NCI-H510A (cell line): ENCODE measurements at regions not wholly inside any gene's neighbourhood (a gene's known extent, or its start where the extent isn't known, plus 50 kb on each side); places are given as distances from the start of the nearest gene placed in this dataset.

Source experiments
- DNase-seq: peaks from one replicate; lab custom pipeline; 2025; lab: John Stamatoyannopoulos, UW

DNA sequence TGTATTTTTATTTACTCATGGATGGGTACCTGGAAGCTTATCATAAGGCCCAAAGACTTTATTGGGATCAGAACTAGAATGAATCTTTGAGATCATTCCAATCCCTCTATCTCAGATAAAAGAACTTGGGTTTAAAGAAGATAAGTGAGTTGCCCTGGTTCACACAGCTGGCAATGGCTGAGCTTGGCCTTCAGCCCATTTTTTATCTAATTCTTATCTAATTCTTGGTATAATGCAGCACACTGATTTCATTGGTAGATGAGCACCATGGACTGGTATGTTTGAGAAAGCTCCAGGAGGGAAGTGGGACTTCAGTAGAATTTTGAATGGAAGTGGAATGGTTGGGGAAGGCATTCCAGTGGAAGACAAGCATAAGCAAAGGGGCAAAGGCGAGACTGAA lies 558.9 kb downstream of the REEP3 start:
- DNase-seq = no peak

GRCh38 chr10:64081947-64082482 lies 560.8 kb downstream of the REEP3 start:
- no peak for DNase-seq

DNA sequence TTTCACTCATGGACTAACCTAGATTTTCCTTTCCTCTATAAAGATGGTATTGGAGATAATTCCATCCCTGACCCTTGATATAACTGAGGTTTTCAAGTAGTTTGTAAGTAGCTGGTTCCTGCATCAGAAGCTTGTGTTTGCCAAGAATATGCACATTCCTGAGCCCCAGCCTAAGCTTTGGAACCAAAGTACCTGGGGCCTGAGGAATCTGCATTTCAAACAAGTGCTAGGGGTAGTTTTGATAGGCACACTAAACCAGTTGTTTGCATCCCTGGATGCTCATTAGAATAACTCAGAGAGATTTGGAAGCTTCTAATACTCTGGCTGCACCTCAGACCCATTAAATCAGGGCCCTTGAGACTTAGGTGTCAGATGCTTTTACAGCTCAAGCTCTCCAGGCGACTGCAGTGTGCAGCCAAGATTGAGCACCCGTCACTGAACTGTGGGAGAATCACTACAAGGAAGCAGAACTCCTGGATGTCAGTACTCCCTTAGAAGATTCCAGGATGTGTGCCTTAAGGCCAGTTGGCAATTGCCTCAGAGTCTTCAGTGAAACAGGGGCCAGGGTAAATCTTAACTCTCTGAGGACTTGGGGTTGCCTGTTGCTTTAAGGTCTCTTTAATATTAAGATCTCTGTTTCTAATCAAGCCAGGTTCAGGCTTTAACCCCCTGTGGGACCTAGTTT lies 565.0 kb downstream of the REEP3 start:
- no peak for DNase-seq

GRCh38 chr10:64089648-64090047 lies 568.4 kb downstream of the REEP3 start:
- DNase-seq = no peak

- no peak for DNase-seq
Observed at GRCh38 chr10:64090865-64091264, 569.7 kb downstream of the REEP3 start.

DNA sequence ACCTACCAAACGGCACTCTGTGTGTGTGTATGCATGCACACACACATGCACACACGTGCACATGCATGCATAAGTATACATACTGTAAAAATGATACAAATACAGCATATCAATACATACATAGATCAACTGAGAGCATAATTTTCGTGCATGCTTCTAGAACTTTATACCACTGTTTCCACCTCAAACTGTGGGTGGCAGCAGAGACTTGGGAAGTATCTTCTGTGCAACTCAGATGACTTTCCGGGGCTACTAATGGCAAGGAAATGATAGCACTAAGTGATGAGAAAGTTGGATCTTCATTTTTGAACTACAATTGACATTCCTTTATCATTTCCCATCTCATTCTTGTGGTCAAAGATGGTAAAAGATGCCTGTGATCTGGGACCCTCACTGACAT lies 570.7 kb downstream of the REEP3 start:
- DNase-seq = no peak

GRCh38 chr10:64093304-64093703 lies 572.1 kb downstream of the REEP3 start:
- DNase-seq = no peak

DNA sequence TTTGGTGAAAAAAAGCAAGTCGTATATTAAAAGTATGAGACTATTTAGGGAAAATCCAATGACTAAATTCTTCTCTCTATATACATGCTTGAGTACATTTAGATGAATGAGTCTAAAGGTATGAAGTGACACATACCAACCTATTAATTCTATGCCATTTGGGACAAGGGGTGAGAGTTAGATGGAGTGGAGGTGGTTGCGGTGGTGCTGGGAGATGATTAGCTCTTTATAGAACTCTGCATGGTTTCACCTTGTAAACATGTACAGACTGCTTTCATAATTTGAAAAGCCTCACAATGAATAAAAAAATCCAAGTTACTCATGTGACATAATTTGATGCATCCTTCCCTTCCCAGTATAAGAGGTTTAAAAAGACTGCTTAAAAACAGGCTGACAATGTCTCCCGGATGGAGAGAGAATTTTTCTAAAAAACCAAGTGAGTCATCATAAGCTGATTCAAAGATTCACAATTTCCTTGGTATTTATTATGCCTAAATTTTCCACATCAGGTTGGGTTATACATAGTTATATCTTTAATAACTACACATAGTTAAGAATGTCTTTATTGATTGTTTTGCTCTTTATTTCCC lies 572.8 kb downstream of the REEP3 start:
- no peak for DNase-seq

- no peak for DNase-seq
Observed at GRCh38 chr10:64096941-64097340, 575.7 kb downstream of the REEP3 start.

GRCh38 chr10:64097391-64098122 lies 576.4 kb downstream of the REEP3 start:
- DNase-seq = no peak

DNA sequence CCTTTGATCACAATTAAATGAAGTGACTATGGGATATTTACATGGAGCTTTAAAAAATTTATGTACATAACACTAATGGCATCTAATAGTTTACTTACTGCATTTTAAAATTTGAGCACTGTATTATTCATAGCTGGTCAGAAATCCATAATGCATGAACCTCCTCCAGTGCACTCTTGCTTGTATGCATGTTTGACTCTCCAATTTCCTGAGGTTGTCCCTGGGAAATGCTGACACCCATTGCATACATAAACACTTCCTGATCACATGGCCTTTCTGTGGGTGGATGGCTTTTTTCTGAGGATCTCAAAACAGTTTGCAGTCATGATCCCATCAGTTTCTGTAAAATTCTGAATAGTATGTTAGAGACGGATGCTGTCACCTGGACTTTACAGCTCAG lies 577.8 kb downstream of the REEP3 start:
- no peak for DNase-seq

DNA sequence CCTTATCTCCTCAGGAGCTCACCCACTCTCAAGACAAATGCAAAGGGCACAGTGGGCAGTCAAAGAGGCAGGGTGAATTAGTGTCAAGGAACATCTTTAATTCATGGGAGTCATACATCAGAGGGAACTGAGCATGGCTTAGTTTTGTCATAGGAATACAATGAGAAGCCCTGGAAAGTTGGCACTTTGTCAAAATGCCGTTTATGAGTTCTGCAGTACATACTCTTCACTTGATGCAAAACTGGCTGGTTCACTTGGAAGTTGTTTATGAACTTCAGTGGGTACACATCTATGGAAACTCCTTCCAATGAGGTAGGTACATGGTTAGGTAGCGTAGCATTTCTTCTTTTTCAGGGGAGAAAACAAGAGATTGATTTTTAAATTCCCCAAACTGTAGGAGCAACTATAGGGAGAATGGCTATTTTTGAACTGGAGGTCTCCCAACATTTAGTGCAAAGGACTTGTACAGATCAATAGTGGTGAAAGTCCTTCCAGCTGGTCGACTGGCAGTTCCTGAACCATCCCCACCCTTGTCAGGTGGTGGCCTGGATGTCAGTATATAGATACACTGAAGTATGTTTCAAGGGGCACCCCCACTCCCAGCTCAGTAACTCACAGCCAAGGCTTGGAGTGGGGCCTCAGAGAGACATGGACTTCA lies 580.5 kb downstream of the REEP3 start:
- no peak for DNase-seq

- no peak for DNase-seq
Observed at GRCh38 chr10:64102264-64102633, 581.0 kb downstream of the REEP3 start.

DNA sequence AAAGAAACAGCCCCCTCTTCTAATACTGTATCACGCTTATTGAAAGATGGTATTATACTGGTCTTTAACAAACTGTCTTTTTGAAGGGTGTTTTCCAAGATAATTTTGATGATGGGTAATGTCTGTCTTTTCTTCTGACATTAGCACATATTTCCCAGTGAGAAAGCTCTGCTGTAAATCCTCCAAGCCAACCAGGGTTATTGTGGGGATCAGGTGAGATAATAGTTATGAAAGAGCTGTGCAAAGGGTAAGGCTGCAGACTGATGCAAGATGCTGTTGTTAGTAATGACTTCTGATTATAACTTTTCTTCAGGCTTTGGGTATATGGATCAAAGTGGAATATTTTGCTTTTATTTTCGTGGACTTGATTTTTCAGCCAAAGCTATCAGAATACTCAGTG lies 581.7 kb downstream of the REEP3 start:
- no peak for DNase-seq

GRCh38 chr10:64103750-64104470 lies 582.7 kb downstream of the REEP3 start:
- DNase-seq = no peak

GRCh38 chr10:64109926-64110495 lies 588.8 kb downstream of the REEP3 start:
- DNase-seq = no peak

DNA sequence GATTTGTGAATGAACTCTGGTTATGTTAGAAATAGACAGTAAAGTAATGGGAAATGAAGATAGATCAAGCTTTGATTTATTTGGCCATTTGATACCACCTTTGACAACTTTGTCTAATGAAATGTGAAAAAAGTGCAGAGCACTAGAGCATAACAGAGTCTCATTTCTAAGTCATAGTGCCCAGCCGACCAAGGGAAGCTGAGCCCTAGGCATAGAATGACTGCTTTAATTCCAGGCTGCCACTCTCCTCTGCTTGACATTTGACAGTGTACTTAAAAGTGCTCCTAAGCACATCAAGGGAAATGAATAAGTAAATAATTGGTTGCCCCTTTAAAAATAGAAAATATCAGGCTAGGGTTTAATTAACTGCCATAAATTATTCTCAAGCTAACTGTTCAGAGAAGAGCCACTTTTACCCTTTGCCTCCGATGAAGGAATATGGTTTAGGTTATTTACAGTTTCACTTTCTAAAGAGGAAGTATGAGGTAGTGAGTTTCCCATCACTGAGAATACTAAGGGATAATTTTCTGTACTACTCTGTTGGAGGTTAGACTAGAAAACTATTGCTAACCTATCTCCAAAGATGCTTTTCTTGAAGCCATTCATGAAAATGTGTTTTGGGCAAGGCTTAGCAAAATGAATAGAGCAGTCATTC lies 591.6 kb downstream of the REEP3 start:
- DNase-seq = no peak

DNA sequence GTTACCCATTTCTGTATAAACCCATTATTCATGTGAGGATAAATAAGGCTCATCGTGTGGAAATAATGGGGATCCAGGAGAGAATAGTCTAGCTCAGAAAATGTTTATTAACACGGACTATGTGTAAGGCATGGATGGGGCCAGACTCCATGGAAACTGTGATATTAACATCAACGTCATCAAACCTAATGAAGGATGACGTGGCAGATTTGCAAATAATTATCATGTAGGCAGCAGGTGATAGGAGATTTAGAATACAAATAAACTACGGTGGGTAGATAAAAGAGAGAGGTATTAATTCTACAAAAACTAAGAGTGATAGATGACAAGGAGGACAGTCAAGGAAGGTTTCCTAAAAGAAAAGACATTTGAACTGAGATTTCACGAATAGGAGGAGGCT lies 592.2 kb downstream of the REEP3 start:
- DNase-seq = no peak

GRCh38 chr10:64113792-64114191 lies 592.6 kb downstream of the REEP3 start:
- DNase-seq = no peak

DNA sequence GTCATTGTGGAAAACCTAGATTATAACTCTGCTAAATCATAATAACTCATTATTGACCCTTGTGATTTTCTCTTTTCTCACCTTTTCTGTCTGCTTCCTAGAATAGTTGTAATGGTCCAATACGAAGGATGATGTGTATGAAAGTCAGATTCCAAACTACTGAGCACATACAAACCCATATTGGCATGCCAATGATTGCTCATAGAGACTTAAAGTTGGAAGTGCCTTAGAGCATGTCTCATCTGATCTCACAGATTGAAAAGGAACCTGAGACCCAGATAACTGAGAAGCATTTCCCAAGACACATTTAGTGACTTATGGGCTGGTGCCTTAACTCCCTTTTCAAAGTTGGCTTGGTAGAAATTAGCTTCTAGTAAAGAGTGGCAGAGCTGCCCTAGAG lies 594.3 kb downstream of the REEP3 start:
- no peak for DNase-seq
